K562 (cell line): ENCODE measurements at regions not wholly inside any gene's neighbourhood (a gene's known extent, or its start where the extent isn't known, plus 50 kb on each side); places are given as distances from the start of the nearest gene placed in this dataset.

Experiments
- ATAC-seq: fragments of 200-7000 bp; cut with Tn5 transposase; 3 replicates; pipeline ENCODE4 v1.9.1; 2020; ENCODE audit warnings: moderate library complexity
- BruUV-seq: library from RNA; stranded (reverse); fragments of 400-500 nt; replicated peaks from 2 replicates; lab custom pipeline; 2021; lab: Mats Ljungman, UMichigan
- CTCF ChIA-PET: fragments of 300-600 bp; formaldehyde crosslinking; extraction: SDS; loops from one replicate; lab custom pipeline; 2021; ENCODE audit warnings: low intra/inter-chr PET ratio; lab: Yijun Ruan, JAX
- POLR2A ChIA-PET: fragments of 300-600, 350-650 bp; sonication (Branson Sonifier 250); formaldehyde crosslinking; extraction: SDS; loops from one replicate; lab custom pipeline; 2021; ENCODE audit warnings: antibody characterized with exemption, inconsistent platforms; lab: Yijun Ruan, JAX
- DNase-seq, 4 experiments: peaks; one replicate each; pipeline versions ENCODE4 v3.0.0 to v3.0.0-alpha.2; 2011 to 2018; ENCODE audit warnings: low spot score in 3 of 4, mixed read lengths in 3 of 4; ENCODE audit errors: extremely low read depth in 1 of 4
- FAIRE-seq: peaks from 2 replicates; lab custom pipeline; 2011; peaks lifted over from hg19 to GRCh38; lab: Jason Lieb, UNC
- H2AFZ ChIP-seq: 2 replicates; pipeline ENCODE4 v1.6.0; 2011; ENCODE audit warnings: low read depth, low read length, control low read depth, inconsistent platforms
- H3K27ac ChIP-seq: fragments of 200-600 bp; 3 replicates; pipeline ENCODE4 v1.8.0; 2011; ENCODE audit warnings: low read depth, mild to moderate bottlenecking, control low read depth, inconsistent platforms, low read length, moderate library complexity, mixed read lengths; ENCODE audit errors: extremely low read depth
- H3K27me3 ChIP-seq, 2 experiments: fragments of 300-600 bp in 1 of 2; 2 replicates in 1 of 2; 3 replicates in 1 of 2; pipeline versions ENCODE4 v1.6.0 to v1.8.0; 2011; ENCODE audit warnings: inconsistent platforms in 2 of 2, low read length in 2 of 2, mild to moderate bottlenecking in 1 of 2, mixed read lengths in 1 of 2, moderate library complexity in 1 of 2; ENCODE audit not compliant: control insufficient read depth in 2 of 2, insufficient read depth in 2 of 2
- H3K36me3 ChIP-seq: fragments of 300-600 bp; 3 replicates; pipeline ENCODE4 v1.8.0; 2011; ENCODE audit warnings: mild to moderate bottlenecking, low read length, inconsistent platforms; ENCODE audit not compliant: control insufficient read depth, insufficient read depth
- H3K4me1 ChIP-seq, 2 experiments: fragments of 200-600 bp in 1 of 2; replicated peaks in 1 of 2; 2 replicates in 1 of 2; 3 replicates in 1 of 2; pipeline versions ENCODE4 v1.5.1 to v1.8.0; 2011; ENCODE audit warnings: inconsistent platforms in 2 of 2, low read length in 2 of 2, mild to moderate bottlenecking in 1 of 2, mixed read lengths in 1 of 2, moderate library complexity in 1 of 2; ENCODE audit not compliant: control insufficient read depth in 2 of 2, insufficient read depth in 2 of 2
- H3K4me2 ChIP-seq: 2 replicates; pipeline ENCODE4 v1.6.1; 2011; ENCODE audit warnings: low read length, control low read depth, inconsistent platforms, mixed read lengths; ENCODE audit not compliant: insufficient read depth
- H3K4me3 ChIP-seq: fragments of 200-600 bp; sonication (generic), shearing (Covaris generic); 2 replicates; pipeline ENCODE4 v1.5.1; 2016; ENCODE audit warnings: control low read depth, inconsistent platforms
- H3K79me2 ChIP-seq: fragments of 200-600 bp; 3 replicates; pipeline ENCODE4 v1.8.0; 2011; ENCODE audit warnings: low read length, inconsistent platforms; ENCODE audit not compliant: control insufficient read depth, insufficient read depth
- H3K9ac ChIP-seq, 2 experiments: 2 replicates each; pipeline versions ENCODE4 v1.6.0 to v1.6.1; 2011; ENCODE audit warnings: low read depth in 2 of 2, low read length in 2 of 2, control low read depth in 1 of 2, inconsistent platforms in 1 of 2, mild to moderate bottlenecking in 1 of 2, mixed read lengths in 1 of 2; ENCODE audit not compliant: insufficient read depth in 1 of 2
- H3K9me1 ChIP-seq: one replicate; pipeline ENCODE4 v1.6.0; 2011; ENCODE audit warnings: inconsistent platforms, mild to moderate bottlenecking, low read length, moderate library complexity; ENCODE audit not compliant: control insufficient read depth, insufficient read depth
- H3K9me3 ChIP-seq: replicated peaks from 2 replicates; pipeline ENCODE4 v1.5.1; 2011; ENCODE audit warnings: low read depth, low read length, inconsistent platforms; ENCODE audit not compliant: control insufficient read depth, insufficient read depth
- H4K20me1 ChIP-seq: replicated peaks from 2 replicates; pipeline ENCODE4 v1.6.1; 2011; ENCODE audit warnings: low read length, inconsistent platforms, mixed read lengths; ENCODE audit not compliant: control insufficient read depth, insufficient read depth
- HMBOX1 ChIP-seq: sonication (generic); IDR thresholded peaks from 2 replicates; pipeline ENCODE4 v1.6.1; 2016
- JUND ChIP-seq, 2 experiments: IDR thresholded peaks; 2 replicates in 1 of 2; 3 replicates in 1 of 2; pipeline ENCODE4 v1.6.1; 2011; ENCODE audit warnings: borderline replicate concordance in 2 of 2, low read depth in 2 of 2, low read length in 2 of 2, improper control_type of control experiment in 1 of 2, missing biosample characterization in 1 of 2, missing genetic modification characterization in 1 of 2, missing genetic modification reagents in 1 of 2
- MED1 ChIP-seq: sonication (generic); formaldehyde crosslinking; IDR thresholded peaks from 2 replicates; pipeline ENCODE4 v1.8.1; 2023; ENCODE audit warnings: missing genetic modification reagents, borderline replicate concordance
- WGBS: fragments of 100-300 bp; shearing (Covaris generic); methylation state at CpG from one replicate; pipeline ENCODE4 v1.1.6; 2016; ENCODE audit warnings: low coverage, mixed read lengths; ENCODE audit not compliant: insufficient coverage; ENCODE audit errors: missing lambda C conversion rate; 5-methylcytosine and 5-hydroxymethylcytosine counted together
- in situ Hi-C: fragments of 300-500 bp; cut with MboI; formaldehyde crosslinking; loops from 4 replicates; pipeline ENCODE4 v1.15.0; 2018; ENCODE audit warnings: inconsistent platforms, mixed read lengths
- intact Hi-C: fragments of 100-400 bp; cut with micrococcal nuclease; formaldehyde crosslinking; loops from 2 replicates; pipeline ENCODE4 v1.14.2; 2022
- TF ChIP-seq, protein P1 (sequence below): sonication (generic); formaldehyde crosslinking; IDR thresholded peaks from 2 replicates; pipeline ENCODE4 v1.8.1; 2023; ENCODE audit warnings: mild to moderate bottlenecking, missing genetic modification reagents
- TF ChIP-seq, protein P2 (sequence below): fragments of 200-600 bp; sonication (generic); IDR thresholded peaks from one replicate; pipeline ENCODE4 v1.6.1; 2012; ENCODE audit warnings: mild to moderate bottlenecking, low read depth, low read length, inconsistent platforms

- Histone ChIP-seq H3K79me2 (no peaks in the 10 kb centered on the region), H3K9ac (no peak overlapping the region), H3K4me3 (no peak overlapping the region), H3K4me1 (peaks cover 4 to 10% of the 10 kb centered on the region in 2 experiments; a peak in 4 of 5 replicates), H3K9me1 (peaks cover 3% of the 10 kb centered on the region), H3K27me3 (peaks cover 10 to 21% of the 10 kb centered on the region in 2 experiments; a peak in 4 of 5 replicates), H2AFZ (no peak overlapping the region), H3K9me3 (no peaks in the 10 kb centered on the region), H3K36me3 (no peaks in the 10 kb centered on the region), H3K27ac (no peak overlapping the region), H4K20me1 (0 out of 2 replicates have a peak, but pooled peaks cover 2% of the 10 kb centered on the region), H3K4me2 (no peak overlapping the region)
- FAIRE-seq (no peak), ATAC-seq (no peak), DNase-seq (no peak)
- ChIA-PET CTCF (no interaction called here), POLR2A (interaction anchor here (1.0 kb wide), 2 partner anchors 16 to 21 kb away, joined by 3 read pairs; no protein-coding TSS in a partner anchor)
- in situ Hi-C loops: no loop called here
- BruUV-seq: no TSS peak
- WGBS: 0% methylated on average over 1 of the region's 3 CpGs
- intact Hi-C loops: no loop called here
- TF ChIP-seq MED1 (CRISPR knock-in tag) (no peak), JUND (IDR thresholded peaks at IDR 0.05; ENCODE audit: borderline replicate concordance, low read depth, low read length) (no peak), JUND (tag; IDR thresholded peaks at IDR 0.05; ENCODE audit: borderline replicate concordance, low read depth, low read length) (no peak), HMBOX1 (no peak)
- TF ChIP-seq, protein P1, sequence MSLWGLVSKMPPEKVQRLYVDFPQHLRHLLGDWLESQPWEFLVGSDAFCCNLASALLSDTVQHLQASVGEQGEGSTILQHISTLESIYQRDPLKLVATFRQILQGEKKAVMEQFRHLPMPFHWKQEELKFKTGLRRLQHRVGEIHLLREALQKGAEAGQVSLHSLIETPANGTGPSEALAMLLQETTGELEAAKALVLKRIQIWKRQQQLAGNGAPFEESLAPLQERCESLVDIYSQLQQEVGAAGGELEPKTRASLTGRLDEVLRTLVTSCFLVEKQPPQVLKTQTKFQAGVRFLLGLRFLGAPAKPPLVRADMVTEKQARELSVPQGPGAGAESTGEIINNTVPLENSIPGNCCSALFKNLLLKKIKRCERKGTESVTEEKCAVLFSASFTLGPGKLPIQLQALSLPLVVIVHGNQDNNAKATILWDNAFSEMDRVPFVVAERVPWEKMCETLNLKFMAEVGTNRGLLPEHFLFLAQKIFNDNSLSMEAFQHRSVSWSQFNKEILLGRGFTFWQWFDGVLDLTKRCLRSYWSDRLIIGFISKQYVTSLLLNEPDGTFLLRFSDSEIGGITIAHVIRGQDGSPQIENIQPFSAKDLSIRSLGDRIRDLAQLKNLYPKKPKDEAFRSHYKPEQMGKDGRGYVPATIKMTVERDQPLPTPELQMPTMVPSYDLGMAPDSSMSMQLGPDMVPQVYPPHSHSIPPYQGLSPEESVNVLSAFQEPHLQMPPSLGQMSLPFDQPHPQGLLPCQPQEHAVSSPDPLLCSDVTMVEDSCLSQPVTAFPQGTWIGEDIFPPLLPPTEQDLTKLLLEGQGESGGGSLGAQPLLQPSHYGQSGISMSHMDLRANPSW (CRISPR knock-in tag): no peak
- TF ChIP-seq, protein P2, sequence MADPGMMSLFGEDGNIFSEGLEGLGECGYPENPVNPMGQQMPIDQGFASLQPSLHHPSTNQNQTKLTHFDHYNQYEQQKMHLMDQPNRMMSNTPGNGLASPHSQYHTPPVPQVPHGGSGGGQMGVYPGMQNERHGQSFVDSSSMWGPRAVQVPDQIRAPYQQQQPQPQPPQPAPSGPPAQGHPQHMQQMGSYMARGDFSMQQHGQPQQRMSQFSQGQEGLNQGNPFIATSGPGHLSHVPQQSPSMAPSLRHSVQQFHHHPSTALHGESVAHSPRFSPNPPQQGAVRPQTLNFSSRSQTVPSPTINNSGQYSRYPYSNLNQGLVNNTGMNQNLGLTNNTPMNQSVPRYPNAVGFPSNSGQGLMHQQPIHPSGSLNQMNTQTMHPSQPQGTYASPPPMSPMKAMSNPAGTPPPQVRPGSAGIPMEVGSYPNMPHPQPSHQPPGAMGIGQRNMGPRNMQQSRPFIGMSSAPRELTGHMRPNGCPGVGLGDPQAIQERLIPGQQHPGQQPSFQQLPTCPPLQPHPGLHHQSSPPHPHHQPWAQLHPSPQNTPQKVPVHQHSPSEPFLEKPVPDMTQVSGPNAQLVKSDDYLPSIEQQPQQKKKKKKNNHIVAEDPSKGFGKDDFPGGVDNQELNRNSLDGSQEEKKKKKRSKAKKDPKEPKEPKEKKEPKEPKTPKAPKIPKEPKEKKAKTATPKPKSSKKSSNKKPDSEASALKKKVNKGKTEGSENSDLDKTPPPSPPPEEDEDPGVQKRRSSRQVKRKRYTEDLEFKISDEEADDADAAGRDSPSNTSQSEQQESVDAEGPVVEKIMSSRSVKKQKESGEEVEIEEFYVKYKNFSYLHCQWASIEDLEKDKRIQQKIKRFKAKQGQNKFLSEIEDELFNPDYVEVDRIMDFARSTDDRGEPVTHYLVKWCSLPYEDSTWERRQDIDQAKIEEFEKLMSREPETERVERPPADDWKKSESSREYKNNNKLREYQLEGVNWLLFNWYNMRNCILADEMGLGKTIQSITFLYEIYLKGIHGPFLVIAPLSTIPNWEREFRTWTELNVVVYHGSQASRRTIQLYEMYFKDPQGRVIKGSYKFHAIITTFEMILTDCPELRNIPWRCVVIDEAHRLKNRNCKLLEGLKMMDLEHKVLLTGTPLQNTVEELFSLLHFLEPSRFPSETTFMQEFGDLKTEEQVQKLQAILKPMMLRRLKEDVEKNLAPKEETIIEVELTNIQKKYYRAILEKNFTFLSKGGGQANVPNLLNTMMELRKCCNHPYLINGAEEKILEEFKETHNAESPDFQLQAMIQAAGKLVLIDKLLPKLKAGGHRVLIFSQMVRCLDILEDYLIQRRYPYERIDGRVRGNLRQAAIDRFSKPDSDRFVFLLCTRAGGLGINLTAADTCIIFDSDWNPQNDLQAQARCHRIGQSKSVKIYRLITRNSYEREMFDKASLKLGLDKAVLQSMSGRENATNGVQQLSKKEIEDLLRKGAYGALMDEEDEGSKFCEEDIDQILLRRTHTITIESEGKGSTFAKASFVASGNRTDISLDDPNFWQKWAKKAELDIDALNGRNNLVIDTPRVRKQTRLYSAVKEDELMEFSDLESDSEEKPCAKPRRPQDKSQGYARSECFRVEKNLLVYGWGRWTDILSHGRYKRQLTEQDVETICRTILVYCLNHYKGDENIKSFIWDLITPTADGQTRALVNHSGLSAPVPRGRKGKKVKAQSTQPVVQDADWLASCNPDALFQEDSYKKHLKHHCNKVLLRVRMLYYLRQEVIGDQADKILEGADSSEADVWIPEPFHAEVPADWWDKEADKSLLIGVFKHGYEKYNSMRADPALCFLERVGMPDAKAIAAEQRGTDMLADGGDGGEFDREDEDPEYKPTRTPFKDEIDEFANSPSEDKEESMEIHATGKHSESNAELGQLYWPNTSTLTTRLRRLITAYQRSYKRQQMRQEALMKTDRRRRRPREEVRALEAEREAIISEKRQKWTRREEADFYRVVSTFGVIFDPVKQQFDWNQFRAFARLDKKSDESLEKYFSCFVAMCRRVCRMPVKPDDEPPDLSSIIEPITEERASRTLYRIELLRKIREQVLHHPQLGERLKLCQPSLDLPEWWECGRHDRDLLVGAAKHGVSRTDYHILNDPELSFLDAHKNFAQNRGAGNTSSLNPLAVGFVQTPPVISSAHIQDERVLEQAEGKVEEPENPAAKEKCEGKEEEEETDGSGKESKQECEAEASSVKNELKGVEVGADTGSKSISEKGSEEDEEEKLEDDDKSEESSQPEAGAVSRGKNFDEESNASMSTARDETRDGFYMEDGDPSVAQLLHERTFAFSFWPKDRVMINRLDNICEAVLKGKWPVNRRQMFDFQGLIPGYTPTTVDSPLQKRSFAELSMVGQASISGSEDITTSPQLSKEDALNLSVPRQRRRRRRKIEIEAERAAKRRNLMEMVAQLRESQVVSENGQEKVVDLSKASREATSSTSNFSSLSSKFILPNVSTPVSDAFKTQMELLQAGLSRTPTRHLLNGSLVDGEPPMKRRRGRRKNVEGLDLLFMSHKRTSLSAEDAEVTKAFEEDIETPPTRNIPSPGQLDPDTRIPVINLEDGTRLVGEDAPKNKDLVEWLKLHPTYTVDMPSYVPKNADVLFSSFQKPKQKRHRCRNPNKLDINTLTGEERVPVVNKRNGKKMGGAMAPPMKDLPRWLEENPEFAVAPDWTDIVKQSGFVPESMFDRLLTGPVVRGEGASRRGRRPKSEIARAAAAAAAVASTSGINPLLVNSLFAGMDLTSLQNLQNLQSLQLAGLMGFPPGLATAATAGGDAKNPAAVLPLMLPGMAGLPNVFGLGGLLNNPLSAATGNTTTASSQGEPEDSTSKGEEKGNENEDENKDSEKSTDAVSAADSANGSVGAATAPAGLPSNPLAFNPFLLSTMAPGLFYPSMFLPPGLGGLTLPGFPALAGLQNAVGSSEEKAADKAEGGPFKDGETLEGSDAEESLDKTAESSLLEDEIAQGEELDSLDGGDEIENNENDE: no peak
Observed at GRCh38 chr15:62896380-62896866, 146.1 kb upstream of the TPM1 start.
